Peyer's patch (tissue), 4 donors: ENCODE measurements at regions not wholly inside any gene's neighbourhood (a gene's known extent, or its start where the extent isn't known, plus 50 kb on each side); places are given as distances from the start of the nearest gene placed in this dataset.
A peak's percentile ranks its signal among the peaks of the same experiment; 100 is the strongest.
"Not testable (repeated sequence)": the region's sequence is repeated elsewhere in the genome, so short reads cannot be mapped to it uniquely, and the experiment has no call there.

Experiments used
- DNase-seq, 3 donors: peaks; one replicate each; pipeline ENCODE4 v3.0.0-alpha.2; 2017 to 2019
- H3K27ac ChIP-seq, 4 donors: fragments of 200-600 bp; sonication (generic); one replicate each; pipeline ENCODE4 v1.5.1; 2016 to 2019
- H3K27me3 ChIP-seq, 2 donors: fragments of 200-600 bp; sonication (generic); one replicate each; pipeline ENCODE4 v1.5.1; 2019
- H3K36me3 ChIP-seq, 3 donors: fragments of 200-600 bp; sonication (generic); one replicate each; pipeline ENCODE4 v1.5.1; 2016 to 2019
- H3K4me1 ChIP-seq, 4 donors: fragments of 200-600 bp; sonication (generic); one replicate each; pipeline ENCODE4 v1.5.1; 2016 to 2019
- H3K4me3 ChIP-seq, 4 donors: fragments of 200-600 bp; sonication (generic); 1 replicate in 3 of 4; 2 replicates in 1 of 4; pipeline ENCODE4 v1.5.1; 2016 to 2019; ENCODE audit warnings: mild to moderate bottlenecking in 1 of 4
- H3K9me3 ChIP-seq, 4 donors: fragments of 200-600 bp; sonication (generic); one replicate each; pipeline ENCODE4 v1.5.1; 2016 to 2019; ENCODE audit warnings: mild to moderate bottlenecking in 1 of 4
- CTCF ChIP-seq, 6 experiments: fragments of 450-650 bp in 4 of 6; fragments of 200-600 bp in 2 of 6; sonication (generic) in 1 of 6; IDR thresholded peaks; one replicate each; pipeline ENCODE4 v1.5.1; 2017 to 2019; ENCODE audit warnings: antibody characterized with exemption in 6 of 6, mild to moderate bottlenecking in 3 of 6, moderate library complexity in 1 of 6

- H3K27ac ChIP-seq, H3K4me1 ChIP-seq, DNase-seq, H3K27me3 ChIP-seq, H3K9me3 ChIP-seq, H3K4me3 ChIP-seq, H3K36me3 ChIP-seq: not testable (repeated sequence)
- peak in 4 of 6 experiments; percentile 7 to 45 (median 36) for TF ChIP-seq CTCF (IDR thresholded peaks at IDR 0.05)
Measured at GRCh38 chr7:76774279-76774678, 147.2 kb upstream of the POMZP3 start.

GRCh38 chr7:76771980-76772379 is 144.9 kb upstream of the POMZP3 start:
- DNase-seq, H3K9me3 ChIP-seq, H3K27me3 ChIP-seq, H3K36me3 ChIP-seq, H3K4me3 ChIP-seq, H3K27ac ChIP-seq, H3K4me1 ChIP-seq: not testable (repeated sequence)

GRCh38 chr7:76763977-76764376 is 136.9 kb upstream of the POMZP3 start:
- peak in 2 of 3 donors; percentile 55 to 58 for DNase-seq
- not testable (repeated sequence) for H3K4me1 ChIP-seq, H3K36me3 ChIP-seq, H3K27me3 ChIP-seq, H3K4me3 ChIP-seq, H3K9me3 ChIP-seq
- peak overlapping the region in 1 of 4 donors; percentile 66 for H3K27ac ChIP-seq

GRCh38 chr7:76760546-76761220 is 133.6 kb upstream of the POMZP3 start:
- not testable (repeated sequence) for H3K27me3 ChIP-seq, H3K9me3 ChIP-seq, H3K27ac ChIP-seq, H3K4me1 ChIP-seq, DNase-seq, H3K4me3 ChIP-seq, H3K36me3 ChIP-seq

- DNase-seq, H3K36me3 ChIP-seq, H3K4me3 ChIP-seq: not testable (repeated sequence)
Measured at GRCh38 chr7:76739538-76739937, 112.5 kb upstream of the POMZP3 start.

GRCh38 chr7:76736724-76737123 is 109.6 kb upstream of the POMZP3 start:
- not testable (repeated sequence) for DNase-seq, H3K36me3 ChIP-seq, H3K4me1 ChIP-seq, H3K4me3 ChIP-seq, H3K9me3 ChIP-seq, H3K27ac ChIP-seq, H3K27me3 ChIP-seq

More at GRCh38 chr7:76739538-76739937, 112.5 kb upstream of the POMZP3 start:
- not testable (repeated sequence) for H3K9me3 ChIP-seq, H3K27me3 ChIP-seq, H3K27ac ChIP-seq, H3K4me1 ChIP-seq

- H3K27ac ChIP-seq, H3K36me3 ChIP-seq, DNase-seq, H3K4me1 ChIP-seq, H3K27me3 ChIP-seq, H3K9me3 ChIP-seq, H3K4me3 ChIP-seq: not testable (repeated sequence)
Measured at GRCh38 chr7:76736091-76736490, 109.0 kb upstream of the POMZP3 start.

GRCh38 chr7:76735668-76736067 is 108.6 kb upstream of the POMZP3 start:
- not testable (repeated sequence) for H3K4me1 ChIP-seq, DNase-seq, H3K36me3 ChIP-seq, H3K27ac ChIP-seq, H3K9me3 ChIP-seq, H3K27me3 ChIP-seq, H3K4me3 ChIP-seq

- not testable (repeated sequence) for H3K36me3 ChIP-seq, H3K27me3 ChIP-seq, H3K4me3 ChIP-seq, H3K4me1 ChIP-seq, H3K27ac ChIP-seq, H3K9me3 ChIP-seq, DNase-seq
Measured at GRCh38 chr7:76728571-76728974, 101.5 kb upstream of the POMZP3 start.

- H3K9me3 ChIP-seq, H3K27me3 ChIP-seq: not testable (repeated sequence)
Measured at GRCh38 chr7:76723928-76724327, 96.8 kb upstream of the POMZP3 start.

GRCh38 chr7:76716551-76716950 is 89.5 kb upstream of the POMZP3 start:
- H3K27me3 ChIP-seq, H3K4me1 ChIP-seq, H3K9me3 ChIP-seq, H3K36me3 ChIP-seq, H3K4me3 ChIP-seq, H3K27ac ChIP-seq, DNase-seq: not testable (repeated sequence)

More at GRCh38 chr7:76723928-76724327, 96.8 kb upstream of the POMZP3 start:
- not testable (repeated sequence) for H3K4me3 ChIP-seq, H3K27ac ChIP-seq, DNase-seq, H3K36me3 ChIP-seq, H3K4me1 ChIP-seq

- H3K4me3 ChIP-seq, H3K9me3 ChIP-seq, DNase-seq, H3K27me3 ChIP-seq, H3K4me1 ChIP-seq, H3K27ac ChIP-seq, H3K36me3 ChIP-seq: not testable (repeated sequence)
Measured at GRCh38 chr7:76712926-76713325, 85.8 kb upstream of the POMZP3 start.

- H3K4me1 ChIP-seq, H3K27me3 ChIP-seq, DNase-seq: not testable (repeated sequence)
Measured at GRCh38 chr7:76711648-76712047, 84.6 kb upstream of the POMZP3 start.

GRCh38 chr7:76709703-76710102 is 82.6 kb upstream of the POMZP3 start:
- not testable (repeated sequence) for DNase-seq, H3K27ac ChIP-seq, H3K4me3 ChIP-seq, H3K4me1 ChIP-seq, H3K36me3 ChIP-seq, H3K27me3 ChIP-seq, H3K9me3 ChIP-seq

More at GRCh38 chr7:76711648-76712047, 84.6 kb upstream of the POMZP3 start:
- H3K4me3 ChIP-seq, H3K27ac ChIP-seq, H3K36me3 ChIP-seq, H3K9me3 ChIP-seq: not testable (repeated sequence)

- not testable (repeated sequence) for H3K4me3 ChIP-seq, H3K36me3 ChIP-seq, H3K27ac ChIP-seq, DNase-seq, H3K9me3 ChIP-seq, H3K4me1 ChIP-seq, H3K27me3 ChIP-seq
Measured at GRCh38 chr7:76708446-76708845, 81.4 kb upstream of the POMZP3 start.
